ENCODE measurements at regions not wholly inside any gene's neighbourhood (a gene's known extent, or its start where the extent isn't known, plus 50 kb on each side); places are given as distances from the start of the nearest gene placed in this dataset.

GRCh38 chr19:32130332-32130731, 215.1 kb upstream of the ZNF507 start:
- in situ Hi-C loops (cut with MboI; ENCODE audit: low sequenced_read_pairs) (no loop called here), dilution Hi-C loops (cut with HindIII; ENCODE audit: low sequenced_read_pairs, unreplicated experiment) (no loop called here), intact Hi-C loops (cut with micrococcal nuclease) (no loop called here)
- H2BK15ac ChIP-seq (ENCODE audit: low read depth, low read length) = no peak overlapping the region
- no peaks in the 10 kb centered on the region for H3K9me1 ChIP-seq (ENCODE audit: insufficient read depth, low read length)
- no peak overlapping the region for H3K9ac ChIP-seq (ENCODE audit: low read depth, low read length)
- H3K9me3 ChIP-seq (ENCODE audit: control insufficient read depth, insufficient read depth, low read length) = no peaks in the 10 kb centered on the region; the same call in 1 of the 2 replicates
- ATAC-seq (ENCODE audit: low read depth) = no peak
- H2AFZ ChIP-seq (replicated peaks; ENCODE audit: low read length, poor library complexity) = no peak overlapping the region
- WGBS, 2 experiments (ENCODE audit: extremely low coverage in 2 of 2, insufficient read length in 1 of 2) = no CpG with 5 or more reads among the region's 6 CpGs
- H3K36me3 ChIP-seq (ENCODE audit: control insufficient read depth, insufficient read depth, low read length) = no peaks in the 10 kb centered on the region
- no peak overlapping the region for H2AK5ac ChIP-seq (ENCODE audit: low read depth, low read length)
- no peak overlapping the region for H3K18ac ChIP-seq (ENCODE audit: low read depth, low read length)
- H3K79me1 ChIP-seq (ENCODE audit: low read depth in 1 of 2, low read length in 2 of 2) = no peaks in the 10 kb centered on the region
- H4K91ac ChIP-seq (ENCODE audit: insufficient read depth, low read depth, low read length) = no peak overlapping the region
- no peak overlapping the region for H3K4me2 ChIP-seq (ENCODE audit: low read depth, low read length)
- H3K4me3 ChIP-seq (ENCODE audit: insufficient read depth, low read depth, low read length) = no peak overlapping the region
- H4K20me1 ChIP-seq (ENCODE audit: insufficient read depth, low read length) = no peaks in the 10 kb centered on the region
- no peak overlapping the region for H2AK9ac ChIP-seq (replicated peaks; ENCODE audit: low read depth, low read length, poor library complexity)
- H3K4me1 ChIP-seq (ENCODE audit: control insufficient read depth, insufficient read depth, low read length) = no peaks in the 10 kb centered on the region
- no peak overlapping the region for H4K8ac ChIP-seq (ENCODE audit: low read depth in 2 of 2, low read length in 2 of 2)
- BruUV-seq (replicated peaks) = no TSS peak
- no peak overlapping the region for H2BK120ac ChIP-seq (ENCODE audit: low read depth, low read length)
- POLR2A ChIA-PET (ENCODE audit: unreplicated experiment) = no interaction called here
- TF ChIP-seq USF2 (IDR thresholded peaks at IDR 0.05; ENCODE audit: low read depth, low read length) (no peak), RAD21 (IDR thresholded peaks at IDR 0.05; ENCODE audit: low read length) (no peak)
- no peak overlapping the region for H3K4ac ChIP-seq (ENCODE audit: low read depth, low read length)
- no peak overlapping the region for H2BK20ac ChIP-seq (ENCODE audit: low read depth, low read length)
- H3K23ac ChIP-seq (ENCODE audit: low read depth, low read length) = no peak overlapping the region
- H3K27ac ChIP-seq (ENCODE audit: insufficient read depth, low read length) = no peak overlapping the region
- no peaks in the 10 kb centered on the region for H3K27me3 ChIP-seq (ENCODE audit: control insufficient read depth, insufficient read depth, low read length)
- H3K56ac ChIP-seq (ENCODE audit: extremely low read depth, insufficient read depth, low read length) = no peak overlapping the region
- H3K14ac ChIP-seq (replicated peaks; ENCODE audit: low read depth, low read length) = no peak overlapping the region
- DNase-seq = no peak
- H4K5ac ChIP-seq (ENCODE audit: low read depth, low read length) = no peak overlapping the region
- H2BK5ac ChIP-seq (ENCODE audit: low read depth, low read length, poor library complexity, severe bottlenecking) = no peak overlapping the region
- CTCF ChIA-PET = no interaction called here

All from IMR-90 (cell line).